H1 (cell line): ENCODE measurements at regions not wholly inside any gene's neighbourhood (a gene's known extent, or its start where the extent isn't known, plus 50 kb on each side); places are given as distances from the start of the nearest gene placed in this dataset.
A peak's percentile ranks its signal among the peaks of the same experiment; 100 is the strongest.

ENCODE experiments used
- CTCF ChIA-PET: fragments of 300-600 bp; sonication (Branson Sonifier 250); formaldehyde crosslinking; loops from one replicate; lab custom pipeline; 2021; ENCODE audit not compliant: partially characterized antibody; lab: Charles Lee
- POLR2A ChIA-PET: fragments of 300-600 bp; sonication (Branson Sonifier 250); formaldehyde crosslinking; loops from one replicate; lab custom pipeline; 2021; ENCODE audit warnings: inconsistent platforms; ENCODE audit not compliant: partially characterized antibody; lab: Charles Lee
- DNase-seq, 2 experiments: peaks; one replicate each; pipeline versions ENCODE4 v3.0.0 to v3.0.0-alpha.2; 2010 to 2022; ENCODE audit warnings: low spot score in 2 of 2, low read depth in 1 of 2, mixed read lengths in 1 of 2
- FAIRE-seq: peaks from 2 replicates; lab custom pipeline; 2011; peaks lifted over from hg19 to GRCh38; lab: Jason Lieb, UNC
- H2AFZ ChIP-seq: 2 replicates; pipeline ENCODE4 v1.8.1; 2012; ENCODE audit warnings: low read length, inconsistent platforms
- H2AK5ac ChIP-seq: 2 replicates; pipeline ENCODE4 v1.6.1; 2013; ENCODE audit warnings: low read depth, low read length
- H2BK120ac ChIP-seq: replicated peaks from 2 replicates; pipeline ENCODE3; 2013; ENCODE audit warnings: low read depth, low read length, inconsistent platforms
- H2BK12ac ChIP-seq: 2 replicates; pipeline ENCODE4 v1.6.1; 2013; ENCODE audit warnings: low read depth, low read length
- H2BK15ac ChIP-seq: 2 replicates; pipeline ENCODE4 v1.6.1; 2013; ENCODE audit warnings: low read length
- H2BK20ac ChIP-seq: 2 replicates; pipeline ENCODE4 v1.6.1; 2013; ENCODE audit warnings: low read length
- H2BK5ac ChIP-seq: 2 replicates; pipeline ENCODE4 v1.6.1; 2013; ENCODE audit warnings: low read depth, low read length
- H3K14ac ChIP-seq: 2 replicates; pipeline ENCODE4 v1.6.1; 2013; ENCODE audit warnings: inconsistent platforms; ENCODE audit not compliant: insufficient read length
- H3K18ac ChIP-seq: 2 replicates; pipeline ENCODE4 v1.6.1; 2013; ENCODE audit warnings: low read length; ENCODE audit errors: extremely low read depth
- H3K23ac ChIP-seq: 2 replicates; pipeline ENCODE4 v1.6.1; 2013; ENCODE audit warnings: inconsistent platforms; ENCODE audit not compliant: insufficient read length
- H3K23me2 ChIP-seq: 2 replicates; pipeline ENCODE4 v1.6.1; 2013; ENCODE audit warnings: low read depth, low read length
- H3K27ac ChIP-seq: 2 replicates; pipeline ENCODE4 v1.6.1; 2011; ENCODE audit warnings: low read depth, low read length, inconsistent platforms
- H3K27me3 ChIP-seq, 4 experiments: replicated peaks in 1 of 4; 1 replicate in 1 of 4; 2 replicates in 3 of 4; pipeline versions ENCODE4 v1.6.1 to v1.8.1; 2011 to 2013; ENCODE audit warnings: low read length in 3 of 4, mild to moderate bottlenecking in 3 of 4, inconsistent platforms in 2 of 4, mixed read lengths in 2 of 4, moderate library complexity in 1 of 4; ENCODE audit not compliant: control insufficient read depth in 3 of 4, insufficient read depth in 3 of 4; ENCODE audit errors: extremely low read depth in 1 of 4
- H3K36me3 ChIP-seq, 4 experiments: 2 replicates each; pipeline versions ENCODE4 v1.6.1 to v1.8.1; 2011 to 2013; ENCODE audit warnings: mild to moderate bottlenecking in 4 of 4, low read length in 3 of 4, moderate library complexity in 2 of 4, control low read depth in 1 of 4, inconsistent platforms in 1 of 4; ENCODE audit not compliant: insufficient read depth in 4 of 4, control insufficient read depth in 2 of 4
- H3K4ac ChIP-seq: replicated peaks from 2 replicates; pipeline ENCODE3; 2013; ENCODE audit warnings: low read length, low read depth, mixed read lengths, inconsistent platforms; ENCODE audit not compliant: insufficient read length
- H3K4me1 ChIP-seq, 4 experiments: replicated peaks in 1 of 4; 1 replicate in 1 of 4; 2 replicates in 3 of 4; pipeline versions ENCODE4 v1.6.1 to v1.8.1; 2011 to 2013; ENCODE audit warnings: low read length in 3 of 4, inconsistent platforms in 2 of 4, mixed read lengths in 1 of 4; ENCODE audit not compliant: insufficient read depth in 4 of 4, control insufficient read depth in 3 of 4
- H3K4me2 ChIP-seq, 2 experiments: 2 replicates each; pipeline versions ENCODE4 v1.6.1 to v1.8.1; 2011 to 2013; ENCODE audit warnings: low read depth in 2 of 2, low read length in 2 of 2, control low read depth in 1 of 2, inconsistent platforms in 1 of 2, mild to moderate bottlenecking in 1 of 2; ENCODE audit not compliant: insufficient read depth in 1 of 2
- H3K4me3 ChIP-seq, 4 experiments: fragments of 200-600, 300-600 bp in 1 of 4; sonication (generic), shearing (Covaris generic), sonication (Bioruptor Twin) in 1 of 4; 2 replicates each; pipeline versions ENCODE4 v1.5.1 to v1.8.1; 2011 to 2016; ENCODE audit warnings: low read length in 4 of 4, low read depth in 3 of 4, control low read depth in 2 of 4, inconsistent platforms in 2 of 4, mild to moderate bottlenecking in 2 of 4, mixed read lengths in 1 of 4, moderate library complexity in 1 of 4; ENCODE audit not compliant: insufficient read depth in 2 of 4; ENCODE audit errors: extremely low read depth in 1 of 4
- H3K56ac ChIP-seq: replicated peaks from 2 replicates; pipeline ENCODE3; 2013; ENCODE audit warnings: low read depth, mild to moderate bottlenecking, mixed read lengths, low read length, inconsistent platforms; ENCODE audit not compliant: insufficient read length
- H3K79me1 ChIP-seq: 2 replicates; pipeline ENCODE4 v1.6.1; 2013; ENCODE audit warnings: low read depth, low read length, control low read depth
- H3K79me2 ChIP-seq, 2 experiments: 2 replicates each; pipeline versions ENCODE4 v1.6.1 to v1.8.1; 2012 to 2013; ENCODE audit warnings: low read length in 2 of 2, mild to moderate bottlenecking in 2 of 2, inconsistent platforms in 1 of 2; ENCODE audit not compliant: insufficient read depth in 2 of 2, control insufficient read depth in 1 of 2
- H3K9ac ChIP-seq, 4 experiments: replicated peaks in 1 of 4; 1 replicate in 1 of 4; 2 replicates in 3 of 4; pipeline versions ENCODE4 v1.6.1 to v1.8.1; 2011 to 2013; ENCODE audit warnings: low read depth in 3 of 4, low read length in 3 of 4, control low read depth in 2 of 4, mild to moderate bottlenecking in 2 of 4, moderate library complexity in 2 of 4, inconsistent platforms in 1 of 4; ENCODE audit errors: extremely low read depth in 1 of 4
- H3K9me3 ChIP-seq, 2 experiments: 2 replicates each; pipeline versions ENCODE4 v1.6.1 to v1.8.1; 2012 to 2013; ENCODE audit warnings: mild to moderate bottlenecking in 2 of 2, moderate library complexity in 2 of 2, control low read depth in 1 of 2, inconsistent platforms in 1 of 2, low read depth in 1 of 2, low read length in 1 of 2, mixed read lengths in 1 of 2; ENCODE audit not compliant: insufficient read depth in 2 of 2
- H4K20me1 ChIP-seq, 2 experiments: replicated peaks in 1 of 2; 2 replicates each; pipeline versions ENCODE3 to v1.8.1; 2011 to 2013; ENCODE audit warnings: inconsistent platforms in 2 of 2, low read length in 2 of 2, mild to moderate bottlenecking in 1 of 2; ENCODE audit not compliant: insufficient read depth in 2 of 2, control insufficient read depth in 1 of 2
- H4K5ac ChIP-seq: 2 replicates; pipeline ENCODE4 v1.6.1; 2013; ENCODE audit warnings: low read length, low read depth, mixed read lengths, inconsistent platforms; ENCODE audit not compliant: insufficient read length
- H4K8ac ChIP-seq: 2 replicates; pipeline ENCODE4 v1.8.0; 2013; ENCODE audit warnings: mild to moderate bottlenecking, moderate library complexity, low read length, inconsistent platforms; ENCODE audit not compliant: insufficient read depth; ENCODE audit errors: extremely low read depth
- H4K91ac ChIP-seq: replicated peaks from 2 replicates; pipeline ENCODE3; 2013; ENCODE audit warnings: low read length, mixed read lengths, inconsistent platforms; ENCODE audit not compliant: insufficient read length
- BCL11A ChIP-seq, 2 experiments: IDR thresholded peaks; one replicate each; pipeline ENCODE4 v1.6.1; 2011; ENCODE audit warnings: low read depth in 2 of 2, low read length in 2 of 2, mild to moderate bottlenecking in 2 of 2
- CBX8 ChIP-seq: fragments of 300-800, 300-1000 bp; sonication (generic); IDR thresholded peaks from 2 replicates; pipeline ENCODE4 v1.7.1; 2016; ENCODE audit warnings: low read depth, low read length, borderline replicate concordance
- CEBPB ChIP-seq: IDR thresholded peaks from 2 replicates; pipeline ENCODE4 v1.6.1; 2012; ENCODE audit warnings: low read depth, low read length
- CHD2 ChIP-seq: IDR thresholded peaks from 2 replicates; pipeline ENCODE4 v1.6.1; 2012; ENCODE audit warnings: low read length, improper control_type of control experiment
- EGR1 ChIP-seq: IDR thresholded peaks from 2 replicates; pipeline ENCODE4 v1.6.1; 2011; ENCODE audit warnings: low read depth, low read length, borderline replicate concordance
- EP300 ChIP-seq, 2 experiments: IDR thresholded peaks; 1 replicate in 1 of 2; 2 replicates in 1 of 2; pipeline ENCODE4 v1.6.1; 2011 to 2012; ENCODE audit warnings: low read depth in 2 of 2, low read length in 2 of 2, mild to moderate bottlenecking in 2 of 2, borderline replicate concordance in 1 of 2, inconsistent platforms in 1 of 2, moderate library complexity in 1 of 2
- KDM1A ChIP-seq: fragments of 200-600, 300-600 bp; sonication (generic); IDR thresholded peaks from 2 replicates; pipeline ENCODE4 v1.7.1; 2016; ENCODE audit warnings: mild to moderate bottlenecking, low read length, borderline replicate concordance
- KDM5A ChIP-seq: fragments of 200-600 bp; IDR thresholded peaks from 2 replicates; pipeline ENCODE4 v1.7.1; 2012; ENCODE audit warnings: mild to moderate bottlenecking, low read length, inconsistent platforms, mixed read lengths
- MAFK ChIP-seq: IDR thresholded peaks from 2 replicates; pipeline ENCODE4 v1.6.1; 2012; ENCODE audit warnings: low read depth, mild to moderate bottlenecking, improper control_type of control experiment, low read length
- RXRA ChIP-seq: IDR thresholded peaks from 2 replicates; pipeline ENCODE4 v1.6.1; 2011; ENCODE audit warnings: low read depth, mild to moderate bottlenecking, low read length, moderate library complexity; ENCODE audit not compliant: insufficient read depth
- SP1 ChIP-seq: IDR thresholded peaks from 2 replicates; pipeline ENCODE4 v1.6.1; 2011; ENCODE audit warnings: low read depth, low read length
- SP4 ChIP-seq: IDR thresholded peaks from 2 replicates; pipeline ENCODE4 v1.6.1; 2012; ENCODE audit warnings: low read length, inconsistent platforms
- SUZ12 ChIP-seq: fragments of 200-600 bp; sonication (generic); IDR thresholded peaks from 2 replicates; pipeline ENCODE4 v1.6.1; 2012; ENCODE audit warnings: mild to moderate bottlenecking, inconsistent platforms, low read length, moderate library complexity, mixed read lengths
- TCF12 ChIP-seq: IDR thresholded peaks from 2 replicates; pipeline ENCODE4 v1.6.1; 2011; ENCODE audit warnings: low read depth, mild to moderate bottlenecking, low read length
- ZNF274 ChIP-seq: IDR thresholded peaks from 2 replicates; pipeline ENCODE4 v1.7.0; 2012; ENCODE audit warnings: low read length, borderline replicate concordance; ENCODE audit errors: extremely low read depth
- WGBS, 2 experiments: shearing (Covaris generic) in 1 of 2; methylation state at CpG; one replicate each; pipeline versions ENCODE4 v1.1.6 to v1.1.7; 2013 to 2015; ENCODE audit warnings: low lambda C conversion rate in 2 of 2, mixed read lengths in 2 of 2, inconsistent platforms in 1 of 2, low coverage in 1 of 2, missing lambda C conversion rate in 1 of 2; ENCODE audit not compliant: insufficient replicate concordance in 2 of 2, insufficient coverage in 1 of 2, insufficient read length in 1 of 2; ENCODE audit errors: extremely low coverage in 1 of 2, missing lambda C conversion rate in 1 of 2; 5-methylcytosine and 5-hydroxymethylcytosine counted together

DNA sequence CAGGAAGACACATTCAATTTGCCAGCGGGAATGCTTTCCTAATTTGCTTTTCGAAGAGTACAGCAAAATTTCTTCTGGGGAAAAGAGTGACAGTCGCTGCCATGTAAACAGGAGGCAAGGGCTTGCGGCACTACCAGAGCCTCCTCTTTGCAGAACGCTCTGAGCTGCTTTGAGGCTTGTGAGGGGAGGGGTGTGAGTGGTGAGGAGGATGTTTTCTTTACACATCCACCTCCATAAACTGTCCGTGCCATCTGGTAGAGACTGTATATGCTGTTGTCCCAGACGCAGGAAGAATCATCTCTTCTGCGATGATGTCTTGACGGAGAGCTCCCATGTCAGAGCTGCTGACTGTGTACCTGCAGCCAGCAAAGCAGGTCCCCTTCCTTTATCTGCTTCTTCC is 138.0 kb downstream of the SOCS6 start:
- H4K20me1 ChIP-seq: no peaks in the 10 kb centered on the region
- H3K27me3 ChIP-seq: no peaks in the 10 kb centered on the region
- no peak overlapping the region for H3K4me3 ChIP-seq
- DNase-seq: no peak
- no peak for TF ChIP-seq CHD2
- TF ChIP-seq BCL11A (IDR thresholded peaks at IDR 0.05; ENCODE audit: low read depth in 2 of 2, low read length in 2 of 2): no peak
- no peak for TF ChIP-seq TCF12
- TF ChIP-seq EP300 (IDR thresholded peaks at IDR 0.05; ENCODE audit: borderline replicate concordance in 1 of 2, low read depth in 2 of 2, low read length in 2 of 2): no peak
- no peak for TF ChIP-seq SP1
- no peak for TF ChIP-seq KDM1A
- TF ChIP-seq MAFK: no peak
- TF ChIP-seq CBX8: no peak
- TF ChIP-seq RXRA: no peak
- TF ChIP-seq KDM5A: no peak
- TF ChIP-seq CEBPB: no peak
- no peak for TF ChIP-seq SP4
- TF ChIP-seq SUZ12: no peak
- TF ChIP-seq EGR1: no peak
- TF ChIP-seq ZNF274: no peak
- no peaks in the 10 kb centered on the region for H3K36me3 ChIP-seq
- H2AK5ac ChIP-seq: no peak overlapping the region
- H2BK20ac ChIP-seq: no peak overlapping the region
- H3K79me2 ChIP-seq: no peaks in the 10 kb centered on the region
- peak overlapping the region; percentile 84; the same call in 1 of the 2 replicates for H2BK15ac ChIP-seq
- CTCF ChIA-PET: interaction anchor here (0.9 to 2.5 kb wide), 2 partner anchors 9 to 27 kb away, joined by 3 to 6 read pairs; no protein-coding TSS in a partner anchor
- H3K4ac ChIP-seq: no peak overlapping the region
- no peak overlapping the region for H3K9ac ChIP-seq
- H4K91ac ChIP-seq: no peak overlapping the region
- H4K8ac ChIP-seq: no peak overlapping the region
- H3K14ac ChIP-seq: no peak overlapping the region
- no peaks in the 10 kb centered on the region for H3K23me2 ChIP-seq
- no peak overlapping the region for H3K4me2 ChIP-seq
- H2AFZ ChIP-seq: peak overlapping the region; percentile 75; the same call in 1 of the 2 replicates
- no peak overlapping the region for H3K27ac ChIP-seq
- H3K79me1 ChIP-seq: no peaks in the 10 kb centered on the region
- H2BK120ac ChIP-seq: no peak overlapping the region
- H3K18ac ChIP-seq: no peak overlapping the region
- POLR2A ChIA-PET: no interaction called here
- no peak overlapping the region for H4K5ac ChIP-seq
- H3K23ac ChIP-seq: no peak overlapping the region
- H2BK5ac ChIP-seq: peak overlapping the region; percentile 28; the same call in 1 of the 2 replicates
- H3K56ac ChIP-seq: no peak overlapping the region
- H3K9me3 ChIP-seq: no peaks in the 10 kb centered on the region
- 91% methylated on average over 9 of the region's 9 CpGs; no CpG with 5 or more reads in 1 of the 2 experiments for WGBS, 2 experiments
- H2BK12ac ChIP-seq: no peak overlapping the region
- peaks cover 0 to 14% (median 6%) of the 10 kb centered on the region in 4 experiments; a peak in 5 of 7 replicates for H3K4me1 ChIP-seq
- FAIRE-seq: no peak
